K562 (cell line): ENCODE measurements at regions not wholly inside any gene's neighbourhood (a gene's known extent, or its start where the extent isn't known, plus 50 kb on each side); places are given as distances from the start of the nearest gene placed in this dataset.

Experiments
- ATAC-seq: fragments of 200-7000 bp; cut with Tn5 transposase; 3 replicates; pipeline ENCODE4 v1.9.1; 2020; ENCODE audit warnings: moderate library complexity
- BruUV-seq: library from RNA; stranded (reverse); fragments of 400-500 nt; replicated peaks from 2 replicates; lab custom pipeline; 2021; lab: Mats Ljungman, UMichigan
- CTCF ChIA-PET: fragments of 300-600 bp; formaldehyde crosslinking; extraction: SDS; loops from one replicate; lab custom pipeline; 2021; ENCODE audit warnings: low intra/inter-chr PET ratio; lab: Yijun Ruan, JAX
- POLR2A ChIA-PET: fragments of 300-600, 350-650 bp; sonication (Branson Sonifier 250); formaldehyde crosslinking; extraction: SDS; loops from one replicate; lab custom pipeline; 2021; ENCODE audit warnings: antibody characterized with exemption, inconsistent platforms; lab: Yijun Ruan, JAX
- DNase-seq, 4 experiments: peaks; one replicate each; pipeline versions ENCODE4 v3.0.0 to v3.0.0-alpha.2; 2011 to 2018; ENCODE audit warnings: low spot score in 3 of 4, mixed read lengths in 3 of 4; ENCODE audit errors: extremely low read depth in 1 of 4
- FAIRE-seq: peaks from 2 replicates; lab custom pipeline; 2011; peaks lifted over from hg19 to GRCh38; lab: Jason Lieb, UNC
- H2AFZ ChIP-seq: 2 replicates; pipeline ENCODE4 v1.6.0; 2011; ENCODE audit warnings: low read depth, low read length, control low read depth, inconsistent platforms
- H3K27ac ChIP-seq: fragments of 200-600 bp; 3 replicates; pipeline ENCODE4 v1.8.0; 2011; ENCODE audit warnings: low read depth, mild to moderate bottlenecking, control low read depth, inconsistent platforms, low read length, moderate library complexity, mixed read lengths; ENCODE audit errors: extremely low read depth
- H3K27me3 ChIP-seq, 2 experiments: fragments of 300-600 bp in 1 of 2; 2 replicates in 1 of 2; 3 replicates in 1 of 2; pipeline versions ENCODE4 v1.6.0 to v1.8.0; 2011; ENCODE audit warnings: inconsistent platforms in 2 of 2, low read length in 2 of 2, mild to moderate bottlenecking in 1 of 2, mixed read lengths in 1 of 2, moderate library complexity in 1 of 2; ENCODE audit not compliant: control insufficient read depth in 2 of 2, insufficient read depth in 2 of 2
- H3K36me3 ChIP-seq: fragments of 300-600 bp; 3 replicates; pipeline ENCODE4 v1.8.0; 2011; ENCODE audit warnings: mild to moderate bottlenecking, low read length, inconsistent platforms; ENCODE audit not compliant: control insufficient read depth, insufficient read depth
- H3K4me1 ChIP-seq, 2 experiments: fragments of 200-600 bp in 1 of 2; replicated peaks in 1 of 2; 2 replicates in 1 of 2; 3 replicates in 1 of 2; pipeline versions ENCODE4 v1.5.1 to v1.8.0; 2011; ENCODE audit warnings: inconsistent platforms in 2 of 2, low read length in 2 of 2, mild to moderate bottlenecking in 1 of 2, mixed read lengths in 1 of 2, moderate library complexity in 1 of 2; ENCODE audit not compliant: control insufficient read depth in 2 of 2, insufficient read depth in 2 of 2
- H3K4me2 ChIP-seq: 2 replicates; pipeline ENCODE4 v1.6.1; 2011; ENCODE audit warnings: low read length, control low read depth, inconsistent platforms, mixed read lengths; ENCODE audit not compliant: insufficient read depth
- H3K4me3 ChIP-seq: fragments of 200-600 bp; sonication (generic), shearing (Covaris generic); 2 replicates; pipeline ENCODE4 v1.5.1; 2016; ENCODE audit warnings: control low read depth, inconsistent platforms
- H3K79me2 ChIP-seq: fragments of 200-600 bp; 3 replicates; pipeline ENCODE4 v1.8.0; 2011; ENCODE audit warnings: low read length, inconsistent platforms; ENCODE audit not compliant: control insufficient read depth, insufficient read depth
- H3K9ac ChIP-seq, 2 experiments: 2 replicates each; pipeline versions ENCODE4 v1.6.0 to v1.6.1; 2011; ENCODE audit warnings: low read depth in 2 of 2, low read length in 2 of 2, control low read depth in 1 of 2, inconsistent platforms in 1 of 2, mild to moderate bottlenecking in 1 of 2, mixed read lengths in 1 of 2; ENCODE audit not compliant: insufficient read depth in 1 of 2
- H3K9me1 ChIP-seq: one replicate; pipeline ENCODE4 v1.6.0; 2011; ENCODE audit warnings: inconsistent platforms, mild to moderate bottlenecking, low read length, moderate library complexity; ENCODE audit not compliant: control insufficient read depth, insufficient read depth
- H3K9me3 ChIP-seq: replicated peaks from 2 replicates; pipeline ENCODE4 v1.5.1; 2011; ENCODE audit warnings: low read depth, low read length, inconsistent platforms; ENCODE audit not compliant: control insufficient read depth, insufficient read depth
- H4K20me1 ChIP-seq: replicated peaks from 2 replicates; pipeline ENCODE4 v1.6.1; 2011; ENCODE audit warnings: low read length, inconsistent platforms, mixed read lengths; ENCODE audit not compliant: control insufficient read depth, insufficient read depth
- CBFB ChIP-seq: sonication (generic); formaldehyde crosslinking; IDR thresholded peaks from 2 replicates; pipeline ENCODE4 v1.4.0; 2020; ENCODE audit warnings: mild to moderate bottlenecking, missing genetic modification reagents
- MAFK ChIP-seq: IDR thresholded peaks from 2 replicates; pipeline ENCODE4 v1.6.1; 2011; ENCODE audit warnings: low read length, improper control_type of control experiment
- NFXL1 ChIP-seq: fragments of 450-650 bp; formaldehyde crosslinking; IDR thresholded peaks from 2 replicates; pipeline ENCODE4 v1.4.0; 2021; ENCODE audit warnings: mild to moderate bottlenecking
- PBX2 ChIP-seq, 2 experiments: IDR thresholded peaks in 1 of 2; conservative IDR thresholded peaks in 1 of 2; 2 replicates each; pipeline ENCODE4 v1.6.1; 2016; ENCODE audit warnings: low read depth in 2 of 2, mild to moderate bottlenecking in 1 of 2, missing compliant biosample characterization in 1 of 2, missing genetic modification characterization in 1 of 2, moderate library complexity in 1 of 2
- PKNOX1 ChIP-seq: fragments of 450-650 bp; IDR thresholded peaks from 2 replicates; pipeline ENCODE4 v1.6.1; 2016
- ZFP30 ChIP-seq: fragments of 250-450 bp; sonication (Bioruptor Pico); IDR thresholded peaks from 2 replicates; pipeline ENCODE4 v1.8.0; 2022; ENCODE audit warnings: moderate library complexity, mild to moderate bottlenecking, inconsistent platforms, borderline replicate concordance
- ZNF212 ChIP-seq: fragments of 450-650 bp; formaldehyde crosslinking; IDR thresholded peaks from 2 replicates; pipeline ENCODE4 v1.4.0; 2020; ENCODE audit warnings: mild to moderate bottlenecking
- ZNF274 ChIP-seq: IDR thresholded peaks from 2 replicates; pipeline ENCODE4 v1.6.1; 2011; ENCODE audit warnings: low read depth, mild to moderate bottlenecking, low read length, moderate library complexity, borderline replicate concordance
- WGBS: fragments of 100-300 bp; shearing (Covaris generic); methylation state at CpG from one replicate; pipeline ENCODE4 v1.1.6; 2016; ENCODE audit warnings: low coverage, mixed read lengths; ENCODE audit not compliant: insufficient coverage; ENCODE audit errors: missing lambda C conversion rate; 5-methylcytosine and 5-hydroxymethylcytosine counted together
- in situ Hi-C: fragments of 300-500 bp; cut with MboI; formaldehyde crosslinking; loops from 4 replicates; pipeline ENCODE4 v1.15.0; 2018; ENCODE audit warnings: inconsistent platforms, mixed read lengths
- intact Hi-C: fragments of 100-400 bp; cut with micrococcal nuclease; formaldehyde crosslinking; loops from 2 replicates; pipeline ENCODE4 v1.14.2; 2022

GRCh38 chr11:95559899-95560298, 229.7 kb downstream of the FAM76B start:
- Histone ChIP-seq H3K4me3 (no peak overlapping the region), H3K79me2 (no peaks in the 10 kb centered on the region), H3K36me3 (no peaks in the 10 kb centered on the region)
- FAIRE-seq: no peak
- in situ Hi-C loops: no loop called here
- BruUV-seq: no TSS peak
- TF ChIP-seq CBFB (CRISPR knock-in tag) (no peak), ZFP30 (no peak), NFXL1 (CRISPR knock-in tag) (no peak), ZNF274 (no peak), ZNF212 (CRISPR knock-in tag) (no peak), PBX2 (CRISPR knock-in tag; IDR thresholded peaks at IDR 0.05; ENCODE audit: low read depth) (no peak), PBX2 (tag; conservative IDR thresholded peaks at IDR 0.05; ENCODE audit: low read depth) (peak; percentile 50; the same call in 1 of the 2 replicates), PKNOX1 (peak; percentile 22; the same call in 1 of the 2 replicates), MAFK (no peak)
- TF ChIP-seq, all 486 proteins: peak for 2
- ChIA-PET POLR2A (no interaction called here), CTCF (no interaction called here)
- WGBS: 2% methylated on average over 4 of the region's 4 CpGs
- DNase-seq (no peak), ATAC-seq (no peak)
- Histone ChIP-seq H3K9me1 (no peaks in the 10 kb centered on the region), H3K4me1 (no peaks in the 10 kb centered on the region; a peak in 1 of 5 replicates), H3K27ac (no peak overlapping the region), H3K9ac (no peak overlapping the region), H2AFZ (no peak overlapping the region), H4K20me1 (no peaks in the 10 kb centered on the region), H3K9me3 (no peaks in the 10 kb centered on the region), H3K27me3 (no peaks in the 10 kb centered on the region; a peak in 1 of 5 replicates), H3K4me2 (no peak overlapping the region; the same call in 1 of the 2 replicates)
- intact Hi-C loops: no loop called here
